ENCODE measurements at regions not wholly inside any gene's neighbourhood (a gene's known extent, or its start where the extent isn't known, plus 50 kb on each side); places are given as distances from the start of the nearest gene placed in this dataset.

- TF ChIP-seq POLR2AphosphoS5 (IDR thresholded peaks at IDR 0.05; ENCODE audit: borderline replicate concordance, low read depth, low read length) (no peak), EZH2 (IDR thresholded peaks at IDR 0.05) (no peak)
Observed at GRCh38 chr4:167642250-167642649, 408.0 kb upstream of the SPOCK3 start.
